ENCODE measurements at regions not wholly inside any gene's neighbourhood (a gene's known extent, or its start where the extent isn't known, plus 50 kb on each side); places are given as distances from the start of the nearest gene placed in this dataset.

GRCh38 chr2:8168022-8168717, 513.7 kb upstream of the ID2 start:
- DNase-seq (ENCODE audit: low read depth) = no peak

GRCh38 chr2:8168876-8169424, 512.9 kb upstream of the ID2 start:
- DNase-seq (ENCODE audit: low read depth) = no peak

DNA sequence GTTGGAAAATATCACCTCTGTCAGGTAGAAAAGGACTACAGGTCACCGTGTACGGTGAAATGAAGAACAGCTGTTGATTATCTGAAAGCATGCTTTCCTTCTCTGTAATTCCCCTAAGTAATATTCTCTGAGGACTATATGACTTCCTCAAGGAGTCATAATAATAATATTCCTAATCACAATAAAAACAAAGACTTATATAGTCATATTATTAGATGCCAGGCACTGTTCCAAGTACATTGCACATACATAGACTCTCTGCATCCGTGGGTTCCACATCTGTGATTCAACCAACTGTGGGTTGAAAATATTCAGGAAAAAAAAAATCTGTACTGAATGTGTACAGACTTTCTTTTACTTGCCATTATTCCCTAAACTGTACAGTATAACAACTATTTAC, 512.4 kb upstream of the ID2 start:
- no peak for DNase-seq (ENCODE audit: low read depth)

DNA sequence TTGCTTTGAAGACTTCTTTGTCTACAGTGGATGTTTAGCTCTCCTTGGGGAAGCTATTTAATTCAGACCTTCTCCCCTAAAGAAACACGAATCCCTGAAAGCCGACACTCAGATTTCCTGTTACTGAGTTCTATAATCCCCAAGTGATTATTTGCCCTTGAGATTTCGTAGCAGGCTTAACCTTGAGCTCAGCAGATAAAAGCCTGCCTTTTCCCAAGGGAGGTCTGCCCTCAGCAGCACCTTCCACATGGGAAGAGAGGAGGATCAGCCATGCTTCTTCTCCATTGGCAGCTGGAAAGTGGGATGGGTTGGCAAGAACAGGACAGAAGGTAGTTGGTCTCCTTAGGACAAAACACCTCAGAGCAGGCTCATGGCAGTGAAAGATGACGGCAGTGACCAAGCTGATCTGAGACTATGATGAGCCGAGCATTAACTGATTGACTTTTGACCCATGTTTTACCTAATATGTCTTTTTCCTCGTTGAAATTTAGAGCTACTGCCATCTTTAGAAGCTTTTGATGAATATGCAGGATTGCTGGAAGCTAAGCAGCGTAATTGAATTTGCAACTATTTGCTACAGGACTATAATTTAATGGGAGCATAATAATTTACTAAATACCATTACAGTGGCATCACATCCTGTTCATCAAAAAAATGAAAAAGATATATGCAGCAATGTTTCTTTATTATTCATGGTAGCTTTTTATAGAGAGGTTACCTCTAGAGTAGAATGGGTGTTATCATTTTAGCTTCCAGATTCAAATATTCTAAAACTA, 511.1 kb upstream of the ID2 start:
- DNase-seq (ENCODE audit: low read depth) = no peak

GRCh38 chr2:8171608-8172007, 510.2 kb upstream of the ID2 start:
- no peak for DNase-seq (ENCODE audit: low read depth)

DNA sequence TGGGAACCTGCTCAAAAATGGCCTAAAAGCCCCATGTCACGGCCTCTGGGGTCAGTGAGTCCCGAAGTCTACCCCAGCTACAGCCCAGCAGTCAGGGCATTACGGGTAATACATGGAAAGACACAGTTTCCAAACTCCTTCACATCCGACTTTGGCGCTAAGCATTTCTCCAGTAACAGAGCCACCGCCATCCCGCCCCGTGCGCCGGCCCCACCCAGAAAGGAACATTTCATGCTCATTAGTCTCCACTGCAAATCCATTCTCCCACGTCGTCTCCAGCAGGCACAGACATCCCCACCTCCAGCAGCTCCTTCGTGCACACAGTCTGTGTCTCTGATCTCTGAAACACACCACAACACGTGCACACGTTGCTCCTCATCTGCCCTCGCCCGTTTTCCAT, 509.2 kb upstream of the ID2 start:
- DNase-seq (ENCODE audit: low read depth) = no peak

- DNase-seq (ENCODE audit: low read depth) = no peak
Measured at GRCh38 chr2:8174641-8175257, 507.1 kb upstream of the ID2 start.

- DNase-seq (ENCODE audit: low read depth) = no peak
Measured at GRCh38 chr2:8176887-8177286, 505.0 kb upstream of the ID2 start.

DNA sequence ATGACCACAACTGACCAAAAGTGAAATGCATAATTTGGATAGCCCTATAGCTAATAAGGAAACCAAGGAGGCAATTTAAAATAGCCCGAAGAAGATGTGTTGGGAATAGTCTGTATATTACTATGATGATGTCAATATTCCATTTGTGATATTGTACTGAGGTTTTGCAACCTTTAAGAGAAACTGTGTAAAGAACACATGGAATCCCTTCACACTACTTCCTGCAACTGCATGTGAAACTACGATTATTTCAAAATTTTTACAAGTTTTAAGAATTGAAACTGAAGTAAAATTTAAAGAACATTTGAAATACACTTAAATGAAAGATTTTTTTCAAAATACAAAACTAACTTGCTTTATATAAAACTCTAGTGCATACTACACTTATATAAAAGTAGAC, 504.3 kb upstream of the ID2 start:
- no peak for DNase-seq (ENCODE audit: low read depth)

DNA sequence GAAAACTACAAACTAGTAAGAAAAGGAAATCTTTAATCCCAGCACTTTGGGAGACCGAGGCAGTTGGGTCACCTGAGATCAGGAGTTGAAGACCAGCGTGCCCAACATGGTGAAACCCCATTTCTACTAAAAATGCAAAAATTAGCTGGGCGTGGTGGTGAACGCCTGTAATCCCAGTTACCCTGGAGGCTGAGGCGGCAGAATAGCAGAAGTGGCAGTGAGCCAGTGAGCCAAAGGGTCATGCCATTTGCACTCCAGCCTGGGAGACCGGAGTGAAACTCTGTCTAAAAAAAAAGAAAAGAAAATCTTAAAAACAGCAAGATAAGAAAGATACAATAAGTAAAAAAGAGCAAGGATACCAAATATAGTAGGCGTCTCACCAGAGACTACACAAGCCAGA, 502.9 kb upstream of the ID2 start:
- DNase-seq (ENCODE audit: low read depth) = no peak

- DNase-seq (ENCODE audit: low read depth) = no peak
Measured at GRCh38 chr2:8189316-8189715, 492.5 kb upstream of the ID2 start.

DNA sequence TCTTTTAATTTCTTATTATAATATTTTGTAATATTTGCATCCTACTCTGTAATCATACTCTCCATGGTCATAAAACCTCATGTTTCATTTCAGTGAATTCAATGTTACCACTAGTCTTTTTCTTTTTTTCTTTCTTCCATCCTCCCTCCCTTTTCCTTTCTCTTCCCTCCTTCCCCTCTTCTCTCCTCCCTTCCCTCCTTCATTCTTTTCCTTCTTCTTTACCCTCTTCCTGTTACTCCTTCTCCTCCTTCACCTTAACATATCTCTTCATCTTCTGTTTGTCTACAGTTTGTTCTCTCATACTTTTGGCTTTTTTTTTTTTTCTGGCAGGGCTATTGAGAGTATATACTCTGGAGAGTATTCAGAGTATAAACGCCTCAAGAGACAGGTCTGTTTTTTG, 491.6 kb upstream of the ID2 start:
- DNase-seq (ENCODE audit: low read depth) = no peak

- no peak for DNase-seq (ENCODE audit: low read depth)
Measured at GRCh38 chr2:8191427-8191826, 490.4 kb upstream of the ID2 start.

GRCh38 chr2:8193146-8193545, 488.7 kb upstream of the ID2 start:
- no peak for DNase-seq (ENCODE audit: low read depth)

GRCh38 chr2:8193686-8194615, 487.9 kb upstream of the ID2 start:
- no peak for DNase-seq (ENCODE audit: low read depth)

- DNase-seq (ENCODE audit: low read depth) = no peak
Measured at GRCh38 chr2:8195784-8196183, 486.1 kb upstream of the ID2 start.

DNA sequence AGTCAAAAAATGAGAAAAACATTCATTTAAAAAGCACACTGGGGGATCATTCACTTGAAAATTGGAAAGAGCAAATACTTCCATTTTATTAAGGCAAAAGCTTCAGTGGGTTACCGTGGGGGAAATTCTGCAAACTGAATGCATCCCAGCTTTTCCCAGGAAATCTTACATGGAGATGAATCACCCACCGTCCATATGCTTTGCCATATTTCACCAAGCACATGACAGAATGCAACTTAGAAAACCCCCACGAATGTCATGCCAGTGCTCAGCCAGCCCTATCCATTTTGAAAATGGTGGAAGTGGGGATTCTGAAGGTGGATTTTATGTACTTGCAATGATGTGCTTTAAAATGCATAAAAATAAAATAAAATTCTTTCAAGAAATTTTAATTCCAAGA, 485.5 kb upstream of the ID2 start:
- DNase-seq (ENCODE audit: low read depth) = no peak

DNA sequence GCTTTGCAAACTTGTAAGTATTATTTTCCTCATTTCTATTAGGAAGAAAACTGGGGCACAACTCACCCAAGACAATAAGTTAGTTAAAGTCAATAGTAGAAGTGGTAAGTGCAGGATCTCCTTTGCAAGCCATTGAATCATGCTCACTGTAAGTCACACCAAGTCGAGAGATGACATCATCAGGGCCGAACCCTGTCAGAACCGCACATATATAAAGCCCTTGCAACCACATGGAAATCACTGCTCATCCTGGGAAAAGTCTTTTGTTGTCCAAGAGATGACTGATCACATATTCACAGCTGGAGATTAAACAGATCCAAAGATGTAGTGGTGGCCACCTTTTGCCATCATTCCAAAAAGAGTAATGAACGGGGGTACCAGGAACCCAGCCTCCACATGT, 484.8 kb upstream of the ID2 start:
- DNase-seq (ENCODE audit: low read depth) = no peak

DNA sequence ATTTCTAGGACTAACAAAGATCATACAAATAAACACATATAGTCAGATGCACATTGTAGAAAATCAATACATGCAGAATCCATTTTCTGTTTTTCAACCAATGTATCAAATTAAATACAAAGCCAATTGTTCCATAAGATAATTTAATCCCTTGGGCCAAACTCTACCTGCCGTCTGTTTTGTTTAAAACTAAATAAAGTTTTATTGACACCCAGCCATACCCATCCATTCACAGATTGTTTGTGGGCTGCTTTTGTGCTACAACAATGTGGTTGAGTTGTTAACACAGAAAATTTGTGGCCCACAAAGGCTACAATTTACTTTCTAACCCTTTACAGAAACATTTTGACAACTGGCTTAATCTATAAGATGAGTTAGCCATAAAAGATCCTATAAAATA, 484.0 kb upstream of the ID2 start:
- DNase-seq (ENCODE audit: low read depth) = no peak

- DNase-seq (ENCODE audit: low read depth) = no peak
Measured at GRCh38 chr2:8198766-8199382, 483.0 kb upstream of the ID2 start.

DNA sequence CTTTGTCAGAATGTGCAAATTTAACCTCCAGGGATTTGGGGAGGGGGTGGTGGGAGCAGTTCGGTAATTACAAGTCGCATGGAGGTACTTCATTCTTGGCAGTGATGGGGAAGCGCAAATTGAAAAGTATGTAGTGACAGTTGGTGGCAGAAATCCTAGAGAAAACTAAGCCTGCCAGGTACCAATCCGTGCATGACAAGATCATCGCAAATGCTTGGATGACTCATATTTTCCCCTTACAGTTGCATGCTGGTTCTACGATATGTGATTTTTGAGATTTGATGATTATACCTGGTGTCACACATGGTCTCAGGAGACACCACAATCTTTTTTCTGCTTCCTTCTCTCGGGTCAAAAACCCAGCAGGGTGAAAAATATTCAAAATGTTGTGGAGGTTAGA, 479.7 kb upstream of the ID2 start:
- no peak for DNase-seq (ENCODE audit: low read depth)

DNA sequence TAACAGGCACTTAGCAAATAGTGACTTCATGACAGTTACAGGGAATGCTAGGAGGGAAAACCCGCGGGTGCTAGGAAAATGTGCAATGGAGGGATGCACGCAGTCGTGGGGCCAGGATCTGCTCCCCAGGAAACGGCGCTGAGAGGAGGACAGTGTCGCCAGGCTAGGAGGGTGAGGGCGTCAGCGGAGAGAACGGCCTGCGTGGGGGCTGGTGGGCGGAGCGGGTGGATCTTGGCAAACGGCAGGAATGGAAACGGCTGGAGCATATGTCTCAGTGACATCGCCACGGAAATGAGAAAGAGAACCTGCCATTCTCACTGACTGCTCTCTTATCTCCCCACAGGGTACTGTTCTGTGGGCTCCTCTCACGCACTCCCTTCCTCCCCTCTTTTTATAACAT, 478.5 kb upstream of the ID2 start:
- no peak for DNase-seq (ENCODE audit: low read depth)
